Spleen (tissue), 7 donors: ENCODE measurements at regions not wholly inside any gene's neighbourhood (a gene's known extent, or its start where the extent isn't known, plus 50 kb on each side); places are given as distances from the start of the nearest gene placed in this dataset.

ENCODE experiments used
- POLR2A ChIP-seq, 3 donors: fragments of 450-650 bp; IDR thresholded peaks; one replicate each; pipeline ENCODE4 v1.5.1; 2017; ENCODE audit warnings: antibody characterized with exemption in 3 of 3, mild to moderate bottlenecking in 1 of 3
- POLR2AphosphoS5 ChIP-seq, 3 donors: sonication (generic); formaldehyde crosslinking; IDR thresholded peaks; one replicate each; pipeline ENCODE4 v1.5.1; 2017; ENCODE audit warnings: antibody characterized with exemption in 3 of 3
- TF ChIP-seq, protein P1 (sequence below), 11 experiments: fragments of 200-600 bp in 7 of 11; fragments of 450-650 bp in 4 of 11; sonication (generic) in 4 of 11; IDR thresholded peaks in 8 of 11; conservative IDR thresholded peaks in 3 of 11; 1 replicate in 7 of 11; 2 replicates in 4 of 11; pipeline versions ENCODE4 v1.4.0 to v1.8.0; 2016 to 2021; ENCODE audit warnings: antibody characterized with exemption in 11 of 11, inconsistent platforms in 4 of 11, mild to moderate bottlenecking in 1 of 11
- donor health status: DM: no; HTN: no; CAD: no; lungs with moderate emphysema.
- donor health status: DM: no; HTN: no; CAD: no.
- donor health status: DM: no; HTN: no; CAD: no.

GRCh38 chr6:148155293-148155692 is 187.3 kb upstream of the SASH1 start:
- TF ChIP-seq, protein P1, sequence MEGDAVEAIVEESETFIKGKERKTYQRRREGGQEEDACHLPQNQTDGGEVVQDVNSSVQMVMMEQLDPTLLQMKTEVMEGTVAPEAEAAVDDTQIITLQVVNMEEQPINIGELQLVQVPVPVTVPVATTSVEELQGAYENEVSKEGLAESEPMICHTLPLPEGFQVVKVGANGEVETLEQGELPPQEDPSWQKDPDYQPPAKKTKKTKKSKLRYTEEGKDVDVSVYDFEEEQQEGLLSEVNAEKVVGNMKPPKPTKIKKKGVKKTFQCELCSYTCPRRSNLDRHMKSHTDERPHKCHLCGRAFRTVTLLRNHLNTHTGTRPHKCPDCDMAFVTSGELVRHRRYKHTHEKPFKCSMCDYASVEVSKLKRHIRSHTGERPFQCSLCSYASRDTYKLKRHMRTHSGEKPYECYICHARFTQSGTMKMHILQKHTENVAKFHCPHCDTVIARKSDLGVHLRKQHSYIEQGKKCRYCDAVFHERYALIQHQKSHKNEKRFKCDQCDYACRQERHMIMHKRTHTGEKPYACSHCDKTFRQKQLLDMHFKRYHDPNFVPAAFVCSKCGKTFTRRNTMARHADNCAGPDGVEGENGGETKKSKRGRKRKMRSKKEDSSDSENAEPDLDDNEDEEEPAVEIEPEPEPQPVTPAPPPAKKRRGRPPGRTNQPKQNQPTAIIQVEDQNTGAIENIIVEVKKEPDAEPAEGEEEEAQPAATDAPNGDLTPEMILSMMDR (IDR thresholded peaks at IDR 0.05 in 8 of 11, conservative IDR thresholded peaks at IDR 0.05 in 3 of 11): no peak
- no peak for TF ChIP-seq POLR2AphosphoS5 (IDR thresholded peaks at IDR 0.05)
- no peak for TF ChIP-seq POLR2A (IDR thresholded peaks at IDR 0.05)
